ENCODE measurements at regions not wholly inside any gene's neighbourhood (a gene's known extent, or its start where the extent isn't known, plus 50 kb on each side); places are given as distances from the start of the nearest gene placed in this dataset.

DNA sequence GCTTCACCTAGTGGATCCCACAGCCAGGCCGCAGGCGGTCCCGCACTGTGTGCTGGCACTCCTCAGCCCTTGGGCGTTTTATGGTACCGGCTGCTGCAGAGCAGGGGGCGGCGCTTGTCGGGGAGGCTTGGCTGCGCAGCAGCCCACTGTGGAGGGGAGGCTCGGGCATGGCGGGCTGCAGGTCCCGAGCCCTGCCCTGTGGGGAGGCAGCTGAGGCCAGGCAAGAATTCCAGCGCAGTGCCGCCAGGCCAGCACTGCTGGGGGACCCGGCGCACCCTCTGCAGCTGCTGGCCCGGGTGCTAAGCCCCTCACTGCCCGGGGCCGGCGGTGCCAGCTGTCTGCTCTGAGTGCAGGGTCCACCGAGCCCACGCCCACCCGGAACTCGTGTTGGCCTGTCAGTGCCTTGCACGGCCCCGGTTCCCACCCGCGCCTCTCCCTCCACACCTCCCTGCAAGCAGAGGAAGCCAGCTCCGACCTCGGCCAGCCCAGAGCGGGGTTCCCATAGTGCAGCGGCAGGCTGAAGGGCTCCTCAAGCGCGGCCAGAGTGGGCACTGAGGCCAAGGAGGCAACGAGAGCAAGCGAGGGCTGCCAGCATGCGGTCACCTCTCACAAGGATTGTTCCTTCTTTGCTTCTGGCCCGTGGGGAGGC is 435.0 kb upstream of the ATP10A start:
- ChIA-PET CTCF (no interaction called here), POLR2A (no interaction called here)
- no peak overlapping the region for H3K27ac ChIP-seq
- H3K4me2 ChIP-seq, result no peak overlapping the region
- no peak for DNase-seq (ENCODE audit: low read depth in 1 of 2, low spot score in 1 of 2)
- no peaks in the 10 kb centered on the region for H3K9me3 ChIP-seq
- WGBS (ENCODE audit: missing lambda C conversion rate), result 57% methylated on average over 6 of the region's 38 CpGs
- no peak for ATAC-seq
- no peaks in the 10 kb centered on the region for H3K4me1 ChIP-seq
- no peak for TF ChIP-seq CBX2 (IDR thresholded peaks at IDR 0.05; ENCODE audit: borderline replicate concordance, low read depth)
- TF ChIP-seq RNF2 (IDR thresholded peaks at IDR 0.05; ENCODE audit: borderline replicate concordance, low read depth), result no peak
- TF ChIP-seq POLR2A (IDR thresholded peaks at IDR 0.05; ENCODE audit: low read length), result no peak
- TF ChIP-seq RFX5 (IDR thresholded peaks at IDR 0.05), result no peak
- TF ChIP-seq HOXB13 (CRISPR knock-in tag; IDR thresholded peaks at IDR 0.05; ENCODE audit: low read depth), result no peak
- TF ChIP-seq EHMT2 (IDR thresholded peaks at IDR 0.05; ENCODE audit: low read depth), result no peak
- no peak for TF ChIP-seq ZSCAN20 (CRISPR knock-in tag; IDR thresholded peaks at IDR 0.05)
- no peak for TF ChIP-seq HDAC2 (IDR thresholded peaks at IDR 0.05)
- TF ChIP-seq KDM5A (IDR thresholded peaks at IDR 0.05), result no peak
- TF ChIP-seq CBX8 (IDR thresholded peaks at IDR 0.05), result no peak
- TF ChIP-seq KDM1A (IDR thresholded peaks at IDR 0.05; ENCODE audit: low read depth), result no peak
- no peak for TF ChIP-seq PHF8 (IDR thresholded peaks at IDR 0.05; ENCODE audit: borderline replicate concordance, low read depth)
- TF ChIP-seq TFCP2L1 (CRISPR knock-in tag; IDR thresholded peaks at IDR 0.05), result no peak
- no peak for TF ChIP-seq HOXA7 (CRISPR knock-in tag; IDR thresholded peaks at IDR 0.05)
- TF ChIP-seq, protein P1, sequence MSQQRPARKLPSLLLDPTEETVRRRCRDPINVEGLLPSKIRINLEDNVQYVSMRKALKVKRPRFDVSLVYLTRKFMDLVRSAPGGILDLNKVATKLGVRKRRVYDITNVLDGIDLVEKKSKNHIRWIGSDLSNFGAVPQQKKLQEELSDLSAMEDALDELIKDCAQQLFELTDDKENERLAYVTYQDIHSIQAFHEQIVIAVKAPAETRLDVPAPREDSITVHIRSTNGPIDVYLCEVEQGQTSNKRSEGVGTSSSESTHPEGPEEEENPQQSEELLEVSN (IDR thresholded peaks at IDR 0.05; ENCODE audit: borderline replicate concordance, low read depth), result no peak
- TF ChIP-seq, protein P2, sequence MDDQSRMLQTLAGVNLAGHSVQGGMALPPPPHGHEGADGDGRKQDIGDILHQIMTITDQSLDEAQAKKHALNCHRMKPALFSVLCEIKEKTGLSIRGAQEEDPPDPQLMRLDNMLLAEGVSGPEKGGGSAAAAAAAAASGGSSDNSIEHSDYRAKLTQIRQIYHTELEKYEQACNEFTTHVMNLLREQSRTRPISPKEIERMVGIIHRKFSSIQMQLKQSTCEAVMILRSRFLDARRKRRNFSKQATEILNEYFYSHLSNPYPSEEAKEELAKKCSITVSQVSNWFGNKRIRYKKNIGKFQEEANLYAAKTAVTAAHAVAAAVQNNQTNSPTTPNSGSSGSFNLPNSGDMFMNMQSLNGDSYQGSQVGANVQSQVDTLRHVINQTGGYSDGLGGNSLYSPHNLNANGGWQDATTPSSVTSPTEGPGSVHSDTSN (IDR thresholded peaks at IDR 0.05), result no peak
- TF ChIP-seq HEYL (CRISPR knock-in tag; IDR thresholded peaks at IDR 0.05), result no peak
- no peak overlapping the region for H3K4me3 ChIP-seq
- FAIRE-seq, result no peak

GRCh38 chr15:26295336-26296085 is 432.4 kb upstream of the ATP10A start:
- DNase-seq (ENCODE audit: low read depth in 1 of 2, low spot score in 1 of 2), result no peak
- Histone ChIP-seq H3K4me2 (no peak overlapping the region), H3K27ac (no peak overlapping the region), H3K9me3 (no peaks in the 10 kb centered on the region), H3K4me3 (no peak overlapping the region), H3K4me1 (no peaks in the 10 kb centered on the region)
- no peak for FAIRE-seq
- 10% methylated on average over 4 of the region's 4 CpGs for WGBS (ENCODE audit: missing lambda C conversion rate)
- ChIA-PET CTCF (no interaction called here), POLR2A (no interaction called here)
- TF ChIP-seq, protein P3, sequence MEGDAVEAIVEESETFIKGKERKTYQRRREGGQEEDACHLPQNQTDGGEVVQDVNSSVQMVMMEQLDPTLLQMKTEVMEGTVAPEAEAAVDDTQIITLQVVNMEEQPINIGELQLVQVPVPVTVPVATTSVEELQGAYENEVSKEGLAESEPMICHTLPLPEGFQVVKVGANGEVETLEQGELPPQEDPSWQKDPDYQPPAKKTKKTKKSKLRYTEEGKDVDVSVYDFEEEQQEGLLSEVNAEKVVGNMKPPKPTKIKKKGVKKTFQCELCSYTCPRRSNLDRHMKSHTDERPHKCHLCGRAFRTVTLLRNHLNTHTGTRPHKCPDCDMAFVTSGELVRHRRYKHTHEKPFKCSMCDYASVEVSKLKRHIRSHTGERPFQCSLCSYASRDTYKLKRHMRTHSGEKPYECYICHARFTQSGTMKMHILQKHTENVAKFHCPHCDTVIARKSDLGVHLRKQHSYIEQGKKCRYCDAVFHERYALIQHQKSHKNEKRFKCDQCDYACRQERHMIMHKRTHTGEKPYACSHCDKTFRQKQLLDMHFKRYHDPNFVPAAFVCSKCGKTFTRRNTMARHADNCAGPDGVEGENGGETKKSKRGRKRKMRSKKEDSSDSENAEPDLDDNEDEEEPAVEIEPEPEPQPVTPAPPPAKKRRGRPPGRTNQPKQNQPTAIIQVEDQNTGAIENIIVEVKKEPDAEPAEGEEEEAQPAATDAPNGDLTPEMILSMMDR (IDR thresholded peaks at IDR 0.05), result no peak
- TF ChIP-seq MYC (IDR thresholded peaks at IDR 0.05; ENCODE audit: borderline replicate concordance, low read length) (no peak), EP300 (IDR thresholded peaks at IDR 0.05) (no peak), HMGXB4 (CRISPR knock-in tag; IDR thresholded peaks at IDR 0.05; ENCODE audit: borderline replicate concordance) (no peak), JUN (IDR thresholded peaks at IDR 0.05) (no peak), ELK1 (IDR thresholded peaks at IDR 0.05; ENCODE audit: low read depth, low read length) (no peak), PHF8 (IDR thresholded peaks at IDR 0.05; ENCODE audit: borderline replicate concordance, low read depth) (no peak), SREBF2 (IDR thresholded peaks at IDR 0.05) (no peak), EHMT2 (IDR thresholded peaks at IDR 0.05; ENCODE audit: low read depth) (no peak), FOSL2 (IDR thresholded peaks at IDR 0.05) (no peak), FOSL2 (CRISPR knock-in tag; IDR thresholded peaks at IDR 0.05) (no peak)
- no peak for ATAC-seq

All from A549 (cell line).